ENCODE measurements at regions not wholly inside any gene's neighbourhood (a gene's known extent, or its start where the extent isn't known, plus 50 kb on each side); places are given as distances from the start of the nearest gene placed in this dataset.
"Not testable (repeated sequence)": the region's sequence is repeated elsewhere in the genome, so short reads cannot be mapped to it uniquely, and the experiment has no call there.

- no peak for TF ChIP-seq CTCF (IDR thresholded peaks at IDR 0.05; ENCODE audit: low read depth, low read length)
- H3K4me3 ChIP-seq (ENCODE audit: low read depth, low read length): no peak overlapping the region
Observed at GRCh38 chr20:5482791-5483190, 128.0 kb downstream of the GPCPD1 start.

- TF ChIP-seq CTCF (IDR thresholded peaks at IDR 0.05; ENCODE audit: low read depth, low read length): no peak
- H3K4me3 ChIP-seq (ENCODE audit: low read depth, low read length): no peak overlapping the region
Observed at GRCh38 chr20:5481872-5482271, 128.9 kb downstream of the GPCPD1 start.

- H3K4me3 ChIP-seq (ENCODE audit: low read depth, low read length): no peak overlapping the region
- TF ChIP-seq CTCF (IDR thresholded peaks at IDR 0.05; ENCODE audit: low read depth, low read length): no peak
Observed at GRCh38 chr20:5480824-5481600, 129.8 kb downstream of the GPCPD1 start.

GRCh38 chr20:5474646-5475550 lies 135.9 kb downstream of the GPCPD1 start:
- no peak for TF ChIP-seq CTCF (IDR thresholded peaks at IDR 0.05; ENCODE audit: low read depth, low read length)

GRCh38 chr20:5471866-5472265 lies 138.9 kb downstream of the GPCPD1 start:
- not testable (repeated sequence) for H3K4me3 ChIP-seq (ENCODE audit: low read depth, low read length)

More at GRCh38 chr20:5474646-5475550, 135.9 kb downstream of the GPCPD1 start:
- H3K4me3 ChIP-seq (ENCODE audit: low read depth, low read length): no peak overlapping the region

GRCh38 chr20:5471368-5471767 lies 139.4 kb downstream of the GPCPD1 start:
- TF ChIP-seq CTCF (IDR thresholded peaks at IDR 0.05; ENCODE audit: low read depth, low read length): no peak
- no peak overlapping the region for H3K4me3 ChIP-seq (ENCODE audit: low read depth, low read length)

GRCh38 chr20:5470943-5471342 lies 139.9 kb downstream of the GPCPD1 start:
- H3K4me3 ChIP-seq (ENCODE audit: low read depth, low read length): no peak overlapping the region
- no peak for TF ChIP-seq CTCF (IDR thresholded peaks at IDR 0.05; ENCODE audit: low read depth, low read length)
